T-helper 1 cell (primary cell): ENCODE measurements at regions not wholly inside any gene's neighbourhood (a gene's known extent, or its start where the extent isn't known, plus 50 kb on each side); places are given as distances from the start of the nearest gene placed in this dataset.
"Not testable (repeated sequence)": the region's sequence is repeated elsewhere in the genome, so short reads cannot be mapped to it uniquely, and the experiment has no call there.

ENCODE experiments used
- DNase-seq, 5 donors: peaks; one replicate each; pipeline ENCODE4 v3.0.0-alpha.2; 2012 to 2020

DNA sequence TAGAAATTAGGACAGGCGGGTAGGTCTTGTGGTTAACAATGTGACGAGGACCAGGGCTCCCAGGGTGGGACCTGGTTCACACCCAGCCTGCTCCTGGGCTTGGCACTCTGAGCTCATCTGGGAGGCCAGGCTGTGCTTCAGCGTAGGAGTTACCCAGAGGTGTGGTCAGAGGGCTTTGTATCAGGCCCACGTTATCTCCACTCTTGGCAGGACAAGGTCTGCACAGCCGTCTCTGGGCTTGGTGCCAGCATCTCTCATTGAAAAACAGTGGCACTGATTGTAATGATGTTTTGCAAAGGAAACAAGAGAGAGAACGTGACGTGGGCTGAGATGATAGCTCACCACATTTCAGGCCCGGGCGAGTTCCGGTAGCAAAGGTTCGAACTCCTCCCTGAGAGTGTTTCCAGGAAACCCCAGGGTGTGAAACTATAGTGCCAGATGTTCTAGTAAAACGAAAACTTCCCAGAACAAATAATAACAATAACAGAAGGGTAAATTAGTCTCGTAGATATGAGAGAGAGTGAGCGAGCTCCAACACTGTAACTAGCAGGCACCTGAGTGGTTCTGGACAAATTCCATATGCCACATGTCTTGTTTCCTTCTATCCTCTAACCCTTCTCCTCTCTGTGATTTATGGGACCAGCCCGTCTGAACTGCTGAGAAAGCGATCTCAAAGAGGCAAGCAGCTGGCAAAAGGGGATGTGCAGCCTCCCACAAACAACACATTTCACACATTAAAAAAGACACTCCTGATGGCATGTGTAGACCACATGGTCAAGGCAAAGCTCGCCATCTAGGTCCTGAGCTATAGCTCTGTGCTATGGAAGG, 227.3 kb downstream of the KTN1 start:
- DNase-seq, result peak; percentile 37 to 97 (median 66)

- DNase-seq, result no peak
Observed at GRCh38 chr14:55807881-55808379, 227.9 kb downstream of the KTN1 start.

GRCh38 chr14:55813630-55814029, 233.6 kb downstream of the KTN1 start:
- DNase-seq, result no peak

DNA sequence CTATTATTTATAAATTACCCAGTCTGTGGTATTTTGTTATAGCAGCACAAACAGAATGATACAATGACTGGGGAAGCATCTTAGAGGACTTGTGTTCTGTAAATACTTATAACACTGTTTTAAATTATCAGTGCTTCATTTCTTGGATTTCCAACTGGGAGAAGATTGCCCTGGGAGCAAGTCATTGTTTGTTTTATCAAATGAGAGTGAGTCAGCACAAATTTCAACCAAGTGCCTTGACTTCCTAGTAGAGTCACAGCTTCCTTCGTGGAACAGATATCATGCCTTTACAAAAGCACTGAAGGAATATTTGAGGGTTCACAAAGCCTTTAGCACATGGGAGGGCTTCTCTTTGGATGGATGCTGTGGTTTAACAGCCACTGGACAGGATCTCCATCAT, 234.1 kb downstream of the KTN1 start:
- DNase-seq, result no peak

DNA sequence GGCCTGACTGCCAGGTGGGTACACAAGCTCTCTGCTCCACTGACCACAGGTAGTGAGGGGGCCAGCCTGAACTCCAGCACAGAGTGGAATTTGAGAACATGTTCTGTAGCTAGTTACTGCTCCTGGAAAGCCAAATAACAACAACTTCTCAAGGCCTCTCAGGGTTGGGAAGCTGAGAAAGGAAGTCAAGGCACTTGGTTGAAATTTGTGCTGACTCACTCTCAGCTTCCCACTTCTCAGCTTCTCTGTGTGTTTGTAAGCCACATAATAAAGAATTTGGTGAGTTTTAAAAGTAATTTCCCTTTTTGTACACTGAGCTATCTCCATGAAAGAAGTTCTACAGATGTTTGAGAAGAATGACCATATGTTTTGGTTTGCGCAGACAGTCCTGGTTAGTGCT, 234.9 kb downstream of the KTN1 start:
- DNase-seq, result no peak

DNA sequence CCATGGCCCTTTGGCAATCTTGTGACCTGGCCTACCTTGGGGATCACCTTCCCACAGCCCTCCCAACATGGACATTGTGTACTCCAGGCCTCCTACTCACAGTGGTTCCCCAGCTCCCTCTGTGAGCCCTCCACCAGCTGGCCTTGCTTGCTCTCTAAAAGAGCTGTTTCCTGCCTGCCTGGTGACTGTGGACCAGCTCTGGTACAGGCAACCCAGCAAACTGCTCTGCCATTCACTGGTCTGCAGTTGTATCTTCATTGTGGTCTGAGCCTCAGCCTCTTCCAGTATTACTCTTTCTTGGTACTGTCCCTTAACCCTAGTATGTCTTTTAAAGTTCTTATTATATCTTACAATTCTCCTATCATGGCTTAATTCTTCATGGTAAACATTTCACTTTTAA, 236.2 kb downstream of the KTN1 start:
- DNase-seq, result peak in 1 of 5 donors; percentile 36

- no peak for DNase-seq
Observed at GRCh38 chr14:55819610-55820304, 239.8 kb downstream of the KTN1 start.

- no peak for DNase-seq
Observed at GRCh38 chr14:55822906-55823305, 242.9 kb downstream of the KTN1 start.

- DNase-seq, result no peak
Observed at GRCh38 chr14:55832122-55832911, 252.3 kb downstream of the KTN1 start.

GRCh38 chr14:55832974-55833373, 253.0 kb downstream of the KTN1 start:
- no peak for DNase-seq

DNA sequence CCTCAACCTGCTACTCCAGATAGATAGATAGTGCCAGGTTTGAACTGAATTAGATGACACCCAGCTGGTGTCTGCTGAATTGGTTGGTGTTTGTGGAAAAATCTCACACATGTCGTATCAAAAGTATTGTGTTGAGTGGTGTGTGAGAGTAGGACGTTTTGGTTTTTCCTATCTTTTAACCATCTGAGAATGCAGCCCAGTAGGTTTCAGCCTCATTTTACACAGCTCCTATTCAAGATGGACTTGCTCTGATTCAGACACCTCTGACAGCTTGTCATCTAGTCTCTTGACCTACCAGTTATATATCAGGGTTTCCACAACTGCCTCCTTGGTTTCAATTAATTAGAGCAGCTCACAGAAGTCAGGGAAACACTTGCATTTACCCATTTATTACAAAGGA, 254.4 kb downstream of the KTN1 start:
- no peak for DNase-seq

DNA sequence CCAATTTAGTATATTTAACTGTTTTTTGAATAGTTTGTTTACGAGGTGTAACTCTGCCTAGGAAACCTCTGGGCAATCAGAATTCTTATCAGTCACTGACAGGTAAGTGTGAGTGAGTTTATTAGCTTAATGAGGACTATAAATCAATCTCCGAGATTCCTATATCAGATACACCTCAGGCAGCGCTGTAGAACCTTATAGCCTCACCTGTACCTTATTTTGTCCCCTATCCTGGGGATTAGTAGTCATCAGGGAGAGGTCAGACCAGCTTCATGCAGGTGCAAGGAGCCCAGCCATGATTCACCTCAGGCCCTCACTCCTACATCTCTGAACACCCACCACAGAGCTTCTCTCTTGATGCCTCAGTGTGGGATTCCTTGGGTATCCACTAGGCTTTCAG, 256.0 kb downstream of the KTN1 start:
- DNase-seq, result no peak

DNA sequence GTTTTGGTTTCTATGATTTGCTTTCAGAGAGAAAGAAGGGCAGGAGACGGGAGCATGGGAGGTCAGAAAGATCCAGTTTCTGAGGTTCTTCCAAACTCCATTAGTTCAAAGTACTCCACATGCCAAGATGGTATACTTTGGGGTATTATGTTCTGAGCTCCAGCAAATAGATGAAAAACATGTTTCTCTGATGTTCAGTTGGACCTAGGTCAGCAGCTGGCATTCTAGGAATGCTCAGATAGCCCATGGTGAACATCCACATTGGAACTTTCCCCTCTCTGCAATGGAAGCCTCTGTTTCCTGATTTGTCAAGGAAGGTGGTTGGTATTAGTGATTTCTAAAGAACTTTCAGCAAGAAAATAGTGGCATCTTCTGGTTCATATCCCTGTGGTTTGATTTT, 257.5 kb downstream of the KTN1 start:
- no peak for DNase-seq

DNA sequence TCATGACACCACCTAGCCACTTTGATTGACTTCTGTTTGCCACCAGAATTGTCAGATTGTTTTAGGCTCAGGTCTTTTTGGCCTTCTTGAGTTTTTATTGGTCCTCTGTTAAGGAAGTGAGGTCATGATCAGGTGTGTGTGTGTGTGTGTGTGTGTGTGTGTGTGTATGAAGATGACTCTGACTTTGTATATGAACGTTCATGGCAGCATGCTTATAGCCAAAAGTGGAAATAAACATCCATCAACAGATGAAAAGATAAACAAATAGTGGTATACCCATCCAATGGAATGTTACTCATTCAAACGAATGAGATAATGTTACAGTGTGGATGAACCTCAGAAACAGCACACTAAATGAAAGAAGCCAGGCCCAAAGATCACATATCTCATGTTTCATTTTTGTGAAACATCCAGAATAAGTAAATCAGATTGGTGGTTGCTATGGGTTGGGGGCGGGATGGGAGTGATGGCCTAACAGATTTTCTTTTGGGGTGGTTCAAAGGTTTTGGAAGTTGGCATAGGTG, 258.6 kb downstream of the KTN1 start:
- no peak for DNase-seq

DNA sequence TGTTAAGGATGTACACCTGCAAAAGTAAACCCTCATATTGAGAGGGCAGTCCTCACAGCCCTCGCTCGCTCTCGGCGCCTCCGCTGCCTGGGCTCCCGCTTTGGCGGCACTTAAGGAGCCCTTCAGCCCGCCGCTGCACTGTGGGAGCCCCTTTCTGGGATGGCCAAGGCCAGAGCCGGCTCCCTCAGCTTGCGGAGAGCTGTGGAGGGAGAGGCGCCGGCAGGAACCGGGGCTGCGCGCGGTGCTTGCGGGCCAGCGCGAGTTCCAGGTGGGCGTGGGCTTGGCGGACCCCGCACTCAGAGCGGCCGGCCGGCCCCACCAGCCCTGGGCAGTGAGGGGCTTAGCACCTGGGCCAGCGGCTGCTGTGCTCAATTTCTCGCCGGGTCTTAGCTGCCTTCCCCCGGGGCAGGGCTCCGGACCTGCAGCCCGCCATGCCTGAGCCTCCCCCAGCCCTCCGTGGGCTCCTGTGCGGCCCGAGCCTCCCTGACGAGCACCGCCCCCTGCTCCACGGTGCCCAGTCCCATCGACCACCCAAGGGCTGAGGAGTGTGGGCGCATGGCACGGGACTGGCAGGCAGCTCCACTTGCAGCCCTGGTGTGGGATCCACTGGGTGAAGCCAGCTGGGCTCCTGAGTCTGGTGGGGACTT, 259.4 kb downstream of the KTN1 start:
- DNase-seq, result not testable (repeated sequence)

- no peak for DNase-seq
Observed at GRCh38 chr14:55840821-55841220, 260.8 kb downstream of the KTN1 start.

DNA sequence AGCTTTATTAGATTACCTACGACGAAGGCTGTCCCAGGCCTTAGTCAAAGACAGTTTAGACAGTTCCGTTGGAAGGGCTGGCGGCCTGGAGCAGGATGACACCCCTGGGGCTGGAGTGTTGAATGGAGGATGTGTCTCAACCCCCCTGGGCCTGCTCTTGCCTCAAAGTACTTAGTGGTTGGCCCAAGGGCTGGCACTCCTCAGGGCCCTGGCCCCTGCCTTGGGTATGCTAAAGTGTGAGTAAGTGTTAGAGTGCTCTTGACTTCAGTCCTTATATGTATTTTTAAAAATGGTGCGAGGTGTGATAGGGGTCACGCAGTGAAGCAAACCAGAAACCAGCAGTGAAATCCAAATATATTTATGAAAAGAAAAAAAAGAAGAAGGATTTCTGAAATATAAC, 261.6 kb downstream of the KTN1 start:
- no peak for DNase-seq

DNA sequence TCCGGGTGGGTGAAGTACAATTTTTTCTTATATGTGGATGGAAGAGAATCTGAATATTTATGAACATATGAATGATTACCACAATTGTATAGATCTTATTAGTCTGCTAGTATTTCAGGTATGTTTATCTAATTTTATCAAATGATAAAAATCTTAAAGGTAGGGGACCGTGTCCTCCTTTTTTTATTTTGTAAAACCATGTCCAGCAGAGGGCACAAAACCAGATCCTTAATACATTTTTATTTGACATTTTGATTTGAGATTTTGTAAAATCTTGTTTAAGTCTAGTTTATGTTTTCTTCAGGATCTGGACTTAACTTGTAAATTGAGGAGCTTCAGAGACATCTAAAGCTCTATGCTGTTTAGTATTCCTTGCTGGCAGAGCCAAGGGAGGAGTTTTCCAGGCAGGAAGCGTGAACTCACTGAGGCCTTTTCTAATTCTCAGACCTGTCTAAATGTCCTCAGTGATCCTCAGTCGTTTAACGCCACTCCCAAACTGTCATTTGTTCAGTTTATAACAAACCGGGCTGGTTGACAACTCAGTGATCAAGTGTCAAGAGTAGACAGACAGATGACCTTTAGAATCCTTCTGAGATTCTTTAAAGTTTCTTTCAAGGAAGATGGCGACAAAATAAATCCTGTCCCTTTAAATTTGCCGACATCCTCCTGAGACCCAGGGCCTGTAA, 263.9 kb downstream of the KTN1 start:
- no peak for DNase-seq

- no peak for DNase-seq
Observed at GRCh38 chr14:55845963-55846825, 266.2 kb downstream of the KTN1 start.

- DNase-seq, result no peak
Observed at GRCh38 chr14:55846826-55847446, 266.9 kb downstream of the KTN1 start.
